OCI-LY7 (cell line): ENCODE measurements at regions not wholly inside any gene's neighbourhood (a gene's known extent, or its start where the extent isn't known, plus 50 kb on each side); places are given as distances from the start of the nearest gene placed in this dataset.

ENCODE experiments used
- BruUV-seq: library from RNA; stranded (reverse); fragments of 400-500 nt; replicated peaks from 2 replicates; lab custom pipeline; 2021; lab: Mats Ljungman, UMichigan
- CTCF ChIA-PET: fragments of 300-600 bp; sonication (Branson Sonifier 250); formaldehyde crosslinking; loops from one replicate; lab custom pipeline; 2022; ENCODE audit warnings: antibody characterized with exemption; ENCODE audit not compliant: unreplicated experiment; lab: Charles Lee
- POLR2A ChIA-PET: fragments of 300-600 bp; sonication (Branson Sonifier 250); formaldehyde crosslinking; loops from one replicate; lab custom pipeline; 2022; ENCODE audit warnings: antibody characterized with exemption; lab: Charles Lee
- DNase-seq: peaks from one replicate; pipeline ENCODE4 v3.0.0-alpha.2; 2015; ENCODE audit warnings: low spot score
- H2AFZ ChIP-seq: fragments of 200-600 bp; sonication (generic), shearing (Covaris generic); 2 replicates; pipeline ENCODE4 v1.6.1; 2014; ENCODE audit warnings: mild to moderate bottlenecking, antibody characterized with exemption, low read length, moderate library complexity
- H3K27ac ChIP-seq: fragments of 200-600 bp; sonication (generic); 2 replicates; pipeline ENCODE4 v1.5.1; 2014; ENCODE audit warnings: mixed run types, low read depth, mild to moderate bottlenecking, moderate library complexity, low read length, inconsistent platforms; ENCODE audit not compliant: poor library complexity, severe bottlenecking
- H3K36me3 ChIP-seq: fragments of 200-600 bp; sonication (generic); 2 replicates; pipeline ENCODE4 v1.6.1; 2014; ENCODE audit warnings: mild to moderate bottlenecking, antibody characterized with exemption, low read length, moderate library complexity, mixed read lengths; ENCODE audit not compliant: insufficient read depth
- H3K4me1 ChIP-seq: fragments of 200-600 bp; sonication (generic); 2 replicates; pipeline ENCODE4 v1.5.1; 2014; ENCODE audit warnings: mild to moderate bottlenecking, low read length; ENCODE audit not compliant: insufficient read depth, poor library complexity, severe bottlenecking
- H3K4me2 ChIP-seq: fragments of 200-600 bp; sonication (generic); 2 replicates; pipeline ENCODE4 v1.6.1; 2014; ENCODE audit warnings: mild to moderate bottlenecking, low read length
- H3K4me3 ChIP-seq: fragments of 200-600 bp; sonication (generic); 2 replicates; pipeline ENCODE4 v1.5.1; 2014; ENCODE audit warnings: mild to moderate bottlenecking, low read depth, low read length; ENCODE audit not compliant: poor library complexity, severe bottlenecking
- H3K79me2 ChIP-seq: fragments of 200-600 bp; sonication (generic); 2 replicates; pipeline ENCODE4 v1.6.1; 2016; ENCODE audit warnings: low read depth, mild to moderate bottlenecking, low read length, moderate library complexity, mixed read lengths; ENCODE audit not compliant: insufficient read depth
- H3K9me2 ChIP-seq: fragments of 200-600 bp; sonication (generic); 2 replicates; pipeline ENCODE4 v1.6.1; 2016; ENCODE audit warnings: mild to moderate bottlenecking, low read length, mixed read lengths; ENCODE audit not compliant: insufficient read depth
- H3K9me3 ChIP-seq: fragments of 200-600 bp; sonication (generic); 2 replicates; pipeline ENCODE4 v1.6.1; 2014; ENCODE audit warnings: mild to moderate bottlenecking, mixed run types, low read length, mixed read lengths
- H4K20me1 ChIP-seq: fragments of 200-600 bp; sonication (generic); 2 replicates; pipeline ENCODE4 v1.6.1; 2014; ENCODE audit warnings: mild to moderate bottlenecking, antibody characterized with exemption, low read length, moderate library complexity, mixed read lengths; ENCODE audit not compliant: insufficient read depth
- EZH2phosphoT487 ChIP-seq: fragments of 200-600 bp; sonication (generic); IDR thresholded peaks from 2 replicates; pipeline ENCODE4 v1.6.1; 2018; ENCODE audit warnings: low read depth, borderline replicate concordance, mild to moderate bottlenecking, mixed run types, antibody characterized with exemption, low read length, moderate library complexity, mixed read lengths
- intact Hi-C: fragments of 100-400 bp; cut with micrococcal nuclease; formaldehyde crosslinking; loops from one replicate; pipeline ENCODE4 v1.10.0; 2022; ENCODE audit not compliant: unreplicated experiment
- TF ChIP-seq, protein P1 (sequence below): fragments of 200-600 bp; sonication (generic); conservative IDR thresholded peaks from 2 replicates; pipeline ENCODE4 v1.5.1; 2014; ENCODE audit warnings: mild to moderate bottlenecking, antibody characterized with exemption, low read length, moderate library complexity, mixed read lengths

- Histone ChIP-seq H2AFZ (no peak overlapping the region), H3K4me3 (no peak overlapping the region), H4K20me1 (no peaks in the 10 kb centered on the region), H3K36me3 (no peaks in the 10 kb centered on the region), H3K4me2 (no peak overlapping the region), H3K27ac (no peak overlapping the region), H3K79me2 (no peaks in the 10 kb centered on the region), H3K9me3 (no peaks in the 10 kb centered on the region), H3K4me1 (no peaks in the 10 kb centered on the region), H3K9me2 (no peaks in the 10 kb centered on the region)
- CTCF ChIA-PET: no interaction called here
- BruUV-seq: no TSS peak
- DNase-seq: no peak
- TF ChIP-seq, protein P1, sequence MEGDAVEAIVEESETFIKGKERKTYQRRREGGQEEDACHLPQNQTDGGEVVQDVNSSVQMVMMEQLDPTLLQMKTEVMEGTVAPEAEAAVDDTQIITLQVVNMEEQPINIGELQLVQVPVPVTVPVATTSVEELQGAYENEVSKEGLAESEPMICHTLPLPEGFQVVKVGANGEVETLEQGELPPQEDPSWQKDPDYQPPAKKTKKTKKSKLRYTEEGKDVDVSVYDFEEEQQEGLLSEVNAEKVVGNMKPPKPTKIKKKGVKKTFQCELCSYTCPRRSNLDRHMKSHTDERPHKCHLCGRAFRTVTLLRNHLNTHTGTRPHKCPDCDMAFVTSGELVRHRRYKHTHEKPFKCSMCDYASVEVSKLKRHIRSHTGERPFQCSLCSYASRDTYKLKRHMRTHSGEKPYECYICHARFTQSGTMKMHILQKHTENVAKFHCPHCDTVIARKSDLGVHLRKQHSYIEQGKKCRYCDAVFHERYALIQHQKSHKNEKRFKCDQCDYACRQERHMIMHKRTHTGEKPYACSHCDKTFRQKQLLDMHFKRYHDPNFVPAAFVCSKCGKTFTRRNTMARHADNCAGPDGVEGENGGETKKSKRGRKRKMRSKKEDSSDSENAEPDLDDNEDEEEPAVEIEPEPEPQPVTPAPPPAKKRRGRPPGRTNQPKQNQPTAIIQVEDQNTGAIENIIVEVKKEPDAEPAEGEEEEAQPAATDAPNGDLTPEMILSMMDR: no peak
- TF ChIP-seq EZH2phosphoT487: no peak
- POLR2A ChIA-PET: interaction anchor here (0.7 kb wide), 1 partner anchor 790 kb away, joined by 7 read pairs; no protein-coding TSS in a partner anchor
- intact Hi-C loops: no loop called here
Measured at GRCh38 chr16:86092586-86093480, 193.9 kb downstream of the IRF8 start.

DNA sequence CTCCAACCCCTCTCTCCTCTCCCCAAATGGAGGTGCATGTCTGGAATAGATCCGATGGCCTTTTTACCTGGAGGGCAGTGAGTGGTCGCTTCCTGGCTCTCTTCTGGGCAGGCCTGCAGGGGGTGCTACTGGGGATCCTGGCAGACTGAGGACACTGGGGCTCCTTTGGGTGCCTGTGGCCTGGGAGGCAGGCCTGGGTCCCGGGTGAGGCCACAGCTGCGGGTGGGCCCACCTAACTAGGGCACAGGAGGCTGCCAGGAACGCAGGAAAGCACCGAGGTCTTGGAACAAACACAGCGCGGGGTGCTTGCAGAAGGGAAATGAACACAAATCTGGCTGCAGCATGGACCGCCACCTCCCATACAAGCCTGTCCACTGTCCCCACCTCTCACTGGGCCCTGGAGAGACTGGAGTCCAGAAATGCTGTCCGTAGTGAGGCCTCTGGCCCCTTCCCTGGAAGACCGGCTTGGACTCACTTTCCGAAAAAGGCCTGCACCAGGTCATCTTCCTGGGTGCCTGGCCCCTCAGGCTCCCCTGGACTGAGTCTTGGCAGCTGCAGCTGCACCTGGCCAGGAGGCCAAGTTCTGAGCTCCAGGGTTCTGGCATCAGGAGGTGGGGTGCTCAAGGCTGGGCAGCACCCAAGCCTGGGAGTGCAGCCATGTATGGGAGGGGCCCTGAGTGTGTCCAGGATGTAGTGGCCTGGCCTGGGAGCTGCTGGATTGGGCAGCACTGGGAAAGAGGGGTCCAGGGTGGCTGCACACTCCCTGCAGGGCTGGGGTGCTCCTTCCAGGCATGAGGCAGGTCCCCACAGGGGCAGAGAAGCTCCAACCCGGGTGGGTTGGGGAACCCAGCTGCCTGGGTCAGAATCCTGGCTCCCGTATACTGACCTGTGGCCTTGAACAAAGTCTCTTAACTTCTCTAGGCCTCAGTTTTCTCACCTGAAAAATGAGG, 195.1 kb downstream of the IRF8 start:
- Histone ChIP-seq H3K4me3 (no peak overlapping the region), H3K4me2 (no peak overlapping the region), H3K79me2 (no peaks in the 10 kb centered on the region), H4K20me1 (no peaks in the 10 kb centered on the region), H3K9me2 (no peaks in the 10 kb centered on the region), H3K27ac (no peak overlapping the region), H3K4me1 (no peaks in the 10 kb centered on the region), H2AFZ (no peak overlapping the region), H3K36me3 (no peaks in the 10 kb centered on the region), H3K9me3 (no peaks in the 10 kb centered on the region)
- intact Hi-C loops: no loop called here
- DNase-seq: no peak
- BruUV-seq: no TSS peak
- CTCF ChIA-PET: no interaction called here
- POLR2A ChIA-PET: no interaction called here
- no peak for TF ChIP-seq EZH2phosphoT487
- TF ChIP-seq, protein P1: peak; percentile 36; the same call in 1 of the 2 replicates
